Right atrium auricular region (tissue), 2 donors: ENCODE measurements at regions not wholly inside any gene's neighbourhood (a gene's known extent, or its start where the extent isn't known, plus 50 kb on each side); places are given as distances from the start of the nearest gene placed in this dataset.

Source experiments
- DNase-seq: peaks from one replicate; pipeline ENCODE4 v3.0.0-alpha.2; 2019; ENCODE audit warnings: low spot score
- H3K27ac ChIP-seq, 2 donors: fragments of 200-600 bp; sonication (generic); 1 replicate in 1 of 2; 2 replicates in 1 of 2; pipeline ENCODE4 v1.5.1; 2016 to 2019
- H3K27me3 ChIP-seq, 2 donors: fragments of 200-600 bp; sonication (generic); one replicate each; pipeline versions ENCODE4 v1.5.1 to v1.6.0; 2017 to 2019
- H3K36me3 ChIP-seq: fragments of 200-600 bp; sonication (generic); one replicate; pipeline ENCODE4 v1.5.1; 2016
- H3K4me1 ChIP-seq, 2 donors: fragments of 200-600 bp; sonication (generic); one replicate each; pipeline versions ENCODE4 v1.5.1 to v1.6.0; 2017 to 2019
- H3K4me3 ChIP-seq, 2 donors: fragments of 200-600 bp; sonication (generic); 1 replicate in 1 of 2; 2 replicates in 1 of 2; pipeline ENCODE4 v1.5.1; 2017 to 2019; ENCODE audit warnings: mild to moderate bottlenecking in 1 of 2, moderate library complexity in 1 of 2
- H3K9me3 ChIP-seq, 2 donors: fragments of 200-600 bp; sonication (generic); one replicate each; pipeline ENCODE4 v1.5.1; 2019
- TF ChIP-seq, protein P1 (sequence below), 2 donors: fragments of 200-600 bp; sonication (generic); IDR thresholded peaks; one replicate each; pipeline ENCODE4 v1.5.1; 2019; ENCODE audit warnings: antibody characterized with exemption in 2 of 2

DNA sequence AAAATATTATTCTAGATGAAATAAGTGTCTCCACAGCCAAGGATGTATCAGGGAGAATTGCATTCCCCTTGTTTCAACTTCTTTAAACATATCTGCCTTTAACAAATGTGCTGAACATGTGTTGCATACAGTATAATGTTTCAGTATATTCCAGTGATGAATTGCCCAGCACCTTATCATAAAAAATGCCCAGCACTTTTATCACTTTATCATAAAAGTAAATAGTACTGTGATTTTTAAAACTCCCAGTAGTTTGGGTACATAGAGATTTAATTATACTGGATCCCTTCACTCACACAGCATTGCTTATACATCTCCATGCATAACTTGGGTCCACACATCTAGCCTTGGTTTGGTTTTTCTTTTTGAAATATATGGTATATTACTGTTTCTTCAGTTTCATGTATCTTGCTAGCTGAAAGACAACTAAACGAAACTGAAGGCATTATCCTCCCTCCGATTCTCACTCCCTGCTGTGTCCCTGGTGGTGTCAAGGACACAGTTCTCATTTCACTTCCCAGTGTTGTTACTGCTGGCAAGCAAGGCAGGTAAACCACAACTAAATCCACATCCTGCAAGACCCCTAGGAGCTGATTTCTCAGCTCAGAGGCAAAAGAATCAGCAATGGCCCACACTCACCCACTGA lies 118.2 kb upstream of the SLC44A3 start:
- Histone ChIP-seq H3K27ac (peak overlapping the region in 1 of 2 donors; percentile 21), H3K36me3 (no peaks in the 10 kb centered on the region), H3K9me3 (no peaks in the 10 kb centered on the region), H3K4me1 (peaks cover 0 to 8% of the 10 kb centered on the region in 2 donors), H3K4me3 (no peak overlapping the region), H3K27me3 (no peaks in the 10 kb centered on the region)
- no peak for DNase-seq
- TF ChIP-seq, protein P1, sequence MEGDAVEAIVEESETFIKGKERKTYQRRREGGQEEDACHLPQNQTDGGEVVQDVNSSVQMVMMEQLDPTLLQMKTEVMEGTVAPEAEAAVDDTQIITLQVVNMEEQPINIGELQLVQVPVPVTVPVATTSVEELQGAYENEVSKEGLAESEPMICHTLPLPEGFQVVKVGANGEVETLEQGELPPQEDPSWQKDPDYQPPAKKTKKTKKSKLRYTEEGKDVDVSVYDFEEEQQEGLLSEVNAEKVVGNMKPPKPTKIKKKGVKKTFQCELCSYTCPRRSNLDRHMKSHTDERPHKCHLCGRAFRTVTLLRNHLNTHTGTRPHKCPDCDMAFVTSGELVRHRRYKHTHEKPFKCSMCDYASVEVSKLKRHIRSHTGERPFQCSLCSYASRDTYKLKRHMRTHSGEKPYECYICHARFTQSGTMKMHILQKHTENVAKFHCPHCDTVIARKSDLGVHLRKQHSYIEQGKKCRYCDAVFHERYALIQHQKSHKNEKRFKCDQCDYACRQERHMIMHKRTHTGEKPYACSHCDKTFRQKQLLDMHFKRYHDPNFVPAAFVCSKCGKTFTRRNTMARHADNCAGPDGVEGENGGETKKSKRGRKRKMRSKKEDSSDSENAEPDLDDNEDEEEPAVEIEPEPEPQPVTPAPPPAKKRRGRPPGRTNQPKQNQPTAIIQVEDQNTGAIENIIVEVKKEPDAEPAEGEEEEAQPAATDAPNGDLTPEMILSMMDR (IDR thresholded peaks at IDR 0.05), result no peak

DNA sequence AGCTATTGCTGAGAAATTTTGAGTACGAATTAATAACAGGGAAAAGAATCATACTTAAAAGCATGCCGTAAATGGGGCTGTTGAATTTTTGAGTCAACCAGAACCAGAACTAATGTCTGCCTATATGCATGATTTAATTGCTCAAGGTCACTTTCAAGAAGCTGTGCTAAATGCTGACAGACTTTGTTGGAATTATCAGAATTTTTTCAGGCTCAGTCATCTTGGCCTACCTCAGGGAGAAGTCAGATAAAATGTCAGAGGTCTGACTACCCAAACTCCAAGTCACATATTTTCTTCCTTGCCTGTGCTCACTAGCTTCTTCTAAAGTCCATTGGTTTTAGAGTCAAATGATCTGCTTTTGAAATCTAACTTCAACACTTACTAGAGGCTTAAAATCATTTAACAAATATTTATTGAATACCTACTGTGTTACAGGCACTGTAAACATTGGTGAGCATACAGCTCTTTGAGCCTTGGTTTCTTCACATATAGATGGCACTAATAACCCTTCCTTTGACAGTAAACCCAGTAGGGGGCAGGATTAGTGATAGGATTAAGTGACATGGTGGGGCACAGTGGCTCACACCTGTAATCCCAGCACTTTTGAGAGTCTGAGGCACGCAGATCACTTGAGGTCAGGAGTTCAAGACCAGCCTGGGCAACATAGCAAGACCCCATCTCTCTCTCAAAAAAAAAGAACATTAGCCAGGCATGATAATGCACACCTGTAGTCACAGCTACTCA lies 121.2 kb upstream of the SLC44A3 start:
- H3K36me3 ChIP-seq, result no peaks in the 10 kb centered on the region
- TF ChIP-seq, protein P1 (IDR thresholded peaks at IDR 0.05), result no peak
- no peak overlapping the region for H3K27ac ChIP-seq
- peaks cover 0 to 8% of the 10 kb centered on the region in 2 donors for H3K4me1 ChIP-seq
- H3K27me3 ChIP-seq, result no peaks in the 10 kb centered on the region
- H3K9me3 ChIP-seq, result no peaks in the 10 kb centered on the region
- H3K4me3 ChIP-seq, result no peak overlapping the region
- no peak for DNase-seq

DNA sequence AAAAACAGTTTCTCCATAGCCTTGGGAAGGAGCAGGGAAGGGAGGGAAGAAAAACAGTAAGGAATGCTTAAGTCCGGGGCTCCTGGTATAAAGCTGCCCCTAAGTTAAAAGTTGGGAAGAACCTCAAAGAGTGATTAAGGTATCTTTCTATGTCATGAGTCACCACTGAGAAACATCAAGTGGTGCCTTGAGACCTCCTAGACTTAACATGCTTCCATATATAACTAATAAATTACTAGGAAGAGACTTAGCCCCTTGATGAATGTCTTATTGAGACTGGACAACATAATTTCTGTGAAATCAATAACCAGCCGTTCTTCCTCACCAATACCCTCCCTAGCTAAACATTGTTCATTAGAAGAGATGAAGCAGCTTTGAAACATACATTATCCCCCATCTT lies 121.8 kb upstream of the SLC44A3 start:
- Histone ChIP-seq H3K4me1 (peaks cover 0 to 8% of the 10 kb centered on the region in 2 donors), H3K9me3 (no peaks in the 10 kb centered on the region), H3K36me3 (no peaks in the 10 kb centered on the region), H3K27me3 (no peaks in the 10 kb centered on the region), H3K27ac (no peak overlapping the region), H3K4me3 (no peak overlapping the region)
- TF ChIP-seq, protein P1 (IDR thresholded peaks at IDR 0.05), result no peak
- DNase-seq, result no peak

DNA sequence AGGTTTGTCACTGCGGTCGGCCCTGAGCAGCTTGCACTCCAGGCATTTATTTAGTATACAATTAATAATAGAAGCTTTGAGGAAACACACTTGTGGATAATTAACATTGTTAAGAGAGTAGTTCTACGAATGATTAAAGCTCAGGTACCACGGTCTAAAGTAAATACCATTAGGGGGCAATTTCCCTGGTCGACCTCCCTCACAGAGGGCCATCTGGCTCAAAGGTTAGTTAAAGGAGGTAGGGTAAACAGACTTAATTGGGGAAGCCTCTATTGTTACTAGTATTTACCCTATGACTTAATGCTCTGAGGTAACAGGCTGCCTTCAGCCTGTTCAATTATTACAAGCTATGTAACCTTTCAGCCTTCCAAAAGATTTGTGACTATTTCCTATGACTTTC lies 122.3 kb upstream of the SLC44A3 start:
- DNase-seq, result no peak
- H3K4me1 ChIP-seq, result peaks cover 0 to 8% of the 10 kb centered on the region in 2 donors
- H3K36me3 ChIP-seq, result no peaks in the 10 kb centered on the region
- TF ChIP-seq, protein P1 (IDR thresholded peaks at IDR 0.05), result no peak
- H3K9me3 ChIP-seq, result no peaks in the 10 kb centered on the region
- no peak overlapping the region for H3K27ac ChIP-seq
- H3K4me3 ChIP-seq, result no peak overlapping the region
- H3K27me3 ChIP-seq, result no peaks in the 10 kb centered on the region

DNA sequence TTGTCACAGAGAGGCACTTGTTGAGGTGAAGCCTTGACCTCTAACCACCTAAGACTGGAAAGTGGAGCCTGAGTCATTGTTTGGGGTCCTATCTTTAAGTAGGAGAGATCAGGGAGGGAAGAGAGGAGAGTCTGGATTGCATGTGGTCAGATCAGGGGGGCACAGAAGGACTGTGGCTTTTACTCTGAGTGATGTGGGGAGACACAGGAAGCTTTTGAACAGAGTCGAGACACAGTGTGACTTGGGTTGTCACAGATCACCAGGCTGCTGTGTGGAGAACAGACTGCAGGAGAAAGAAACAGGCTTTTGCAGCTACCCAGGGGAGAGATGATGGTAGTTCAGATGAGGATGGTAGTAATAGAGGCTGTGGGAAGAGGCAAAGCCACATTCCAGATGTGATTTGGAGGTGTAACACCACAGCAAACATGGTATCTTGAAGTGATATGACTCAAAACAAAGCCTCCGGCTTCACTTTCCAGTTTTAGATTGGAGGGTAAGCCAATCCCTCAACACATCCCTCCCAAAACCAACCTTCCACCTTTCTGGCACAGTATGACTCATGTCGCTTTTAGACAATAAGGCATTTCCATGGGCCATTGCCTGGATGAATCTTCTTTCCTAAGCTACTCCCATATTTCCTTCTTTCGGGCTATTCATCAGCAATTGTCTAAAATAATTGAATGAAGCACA lies 125.8 kb upstream of the SLC44A3 start:
- Histone ChIP-seq H3K27ac (no peak overlapping the region), H3K9me3 (no peaks in the 10 kb centered on the region), H3K36me3 (no peaks in the 10 kb centered on the region), H3K4me1 (no peaks in the 10 kb centered on the region), H3K4me3 (no peak overlapping the region), H3K27me3 (no peaks in the 10 kb centered on the region)
- TF ChIP-seq, protein P1 (IDR thresholded peaks at IDR 0.05), result no peak
- DNase-seq, result no peak
